ENCODE measurements at regions not wholly inside any gene's neighbourhood (a gene's known extent, or its start where the extent isn't known, plus 50 kb on each side); places are given as distances from the start of the nearest gene placed in this dataset.

GRCh38 chr17:15081008-15081407 lies 184.1 kb downstream of the PMP22 start:
- Histone ChIP-seq H3K9me3 (ENCODE audit: low read length) (no peaks in the 10 kb centered on the region), H2AFZ (ENCODE audit: low read depth, low read length) (no peak overlapping the region)
- TF ChIP-seq SMC3 (conservative IDR thresholded peaks at IDR 0.05; ENCODE audit: poor library complexity) (no peak), TAF1 (IDR thresholded peaks at IDR 0.05; ENCODE audit: low read depth) (no peak), POLR2AphosphoS5 (IDR thresholded peaks at IDR 0.05) (no peak), EZH2 (IDR thresholded peaks at IDR 0.05; ENCODE audit: borderline replicate concordance, insufficient read depth, low read length, poor library complexity, severe bottlenecking) (no peak), MXI1 (conservative IDR thresholded peaks at IDR 0.05; ENCODE audit: poor library complexity, severe bottlenecking) (no peak), EP300 (conservative IDR thresholded peaks at IDR 0.05; ENCODE audit: poor library complexity, severe bottlenecking) (no peak), RAD21 (conservative IDR thresholded peaks at IDR 0.05) (no peak), CTCF (IDR thresholded peaks at IDR 0.05; ENCODE audit: poor library complexity, severe bottlenecking) (no peak), REST (IDR thresholded peaks at IDR 0.05; ENCODE audit: borderline replicate concordance) (no peak)

GRCh38 chr17:15078570-15078969 lies 186.6 kb downstream of the PMP22 start:
- H3K36me3 ChIP-seq (ENCODE audit: insufficient read depth, low read length) = no peaks in the 10 kb centered on the region

More at GRCh38 chr17:15081008-15081407, 184.1 kb downstream of the PMP22 start:
- Histone ChIP-seq H3K27ac (ENCODE audit: low read length) (no peak overlapping the region), H3F3A (ENCODE audit: insufficient read depth, low read length, poor library complexity, severe bottlenecking) (no peaks in the 10 kb centered on the region), H3K79me2 (replicated peaks; ENCODE audit: insufficient read depth, low read length) (no peaks in the 10 kb centered on the region), H3K27me3 (ENCODE audit: insufficient read depth, low read depth, low read length) (no peaks in the 10 kb centered on the region), H3K4me3 (ENCODE audit: low read length) (no peak overlapping the region), H4K20me1 (ENCODE audit: insufficient read depth) (no peaks in the 10 kb centered on the region), H3K9me2 (ENCODE audit: insufficient read depth, low read length) (no peaks in the 10 kb centered on the region), H3K4me2 (ENCODE audit: low read length) (no peak overlapping the region), H3K36me3 (ENCODE audit: insufficient read depth, low read length) (no peaks in the 10 kb centered on the region), H3K9ac (ENCODE audit: low read length) (no peak overlapping the region)

More at GRCh38 chr17:15078570-15078969, 186.6 kb downstream of the PMP22 start:
- H2AFZ ChIP-seq (ENCODE audit: low read depth, low read length) = no peak overlapping the region
- H4K20me1 ChIP-seq (ENCODE audit: insufficient read depth) = no peaks in the 10 kb centered on the region
- no peak overlapping the region for H3K9ac ChIP-seq (ENCODE audit: low read length)
- H3K4me2 ChIP-seq (ENCODE audit: low read length) = no peak overlapping the region
- H3K27me3 ChIP-seq (ENCODE audit: insufficient read depth, low read depth, low read length) = no peaks in the 10 kb centered on the region
- TF ChIP-seq REST (IDR thresholded peaks at IDR 0.05; ENCODE audit: borderline replicate concordance) (no peak), POLR2AphosphoS5 (IDR thresholded peaks at IDR 0.05) (no peak), TAF1 (IDR thresholded peaks at IDR 0.05; ENCODE audit: low read depth) (no peak), MXI1 (conservative IDR thresholded peaks at IDR 0.05; ENCODE audit: poor library complexity, severe bottlenecking) (no peak), EZH2 (IDR thresholded peaks at IDR 0.05; ENCODE audit: borderline replicate concordance, insufficient read depth, low read length, poor library complexity, severe bottlenecking) (no peak), RAD21 (conservative IDR thresholded peaks at IDR 0.05) (no peak), CTCF (IDR thresholded peaks at IDR 0.05; ENCODE audit: poor library complexity, severe bottlenecking) (no peak), EP300 (conservative IDR thresholded peaks at IDR 0.05; ENCODE audit: poor library complexity, severe bottlenecking) (no peak), SMC3 (conservative IDR thresholded peaks at IDR 0.05; ENCODE audit: poor library complexity) (no peak)
- no peak overlapping the region for H3K27ac ChIP-seq (ENCODE audit: low read length)
- H3K9me2 ChIP-seq (ENCODE audit: insufficient read depth, low read length) = no peaks in the 10 kb centered on the region
- no peaks in the 10 kb centered on the region for H3K9me3 ChIP-seq (ENCODE audit: low read length)
- H3K79me2 ChIP-seq (replicated peaks; ENCODE audit: insufficient read depth, low read length) = no peaks in the 10 kb centered on the region
- no peaks in the 10 kb centered on the region for H3F3A ChIP-seq (ENCODE audit: insufficient read depth, low read length, poor library complexity, severe bottlenecking)
- no peak overlapping the region for H3K4me3 ChIP-seq (ENCODE audit: low read length)

All from neural cell (in vitro differentiated cells).